ENCODE measurements at regions not wholly inside any gene's neighbourhood (a gene's known extent, or its start where the extent isn't known, plus 50 kb on each side); places are given as distances from the start of the nearest gene placed in this dataset.

DNA sequence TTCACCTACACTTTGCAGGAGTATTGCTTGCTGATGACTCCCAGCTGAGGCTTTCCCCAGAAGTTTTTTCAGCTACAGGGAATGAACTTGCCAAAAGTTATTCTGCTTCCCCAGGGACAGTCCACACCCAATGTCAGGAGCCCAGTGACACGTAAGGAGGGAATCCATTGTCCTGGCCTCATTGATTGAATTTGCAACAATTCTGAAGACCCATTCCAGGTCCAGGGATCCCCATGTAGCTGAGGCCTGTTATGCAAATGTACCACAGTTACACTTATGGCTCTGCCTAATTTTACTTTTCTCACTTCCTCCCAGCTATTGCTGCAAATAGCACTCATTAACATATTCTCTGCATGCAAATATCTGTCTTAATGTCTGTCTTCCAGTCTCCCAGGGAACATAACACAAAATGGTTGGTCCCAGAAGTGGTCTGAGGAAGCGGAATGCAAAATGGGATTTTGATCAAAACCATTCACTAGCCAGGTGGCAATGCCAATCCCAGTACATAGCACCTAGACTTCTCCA is 113.7 kb upstream of the ACTRT1 start:
- no peaks in the 10 kb centered on the region for H3K79me2 ChIP-seq (ENCODE audit: insufficient read depth, low read length)
- no peaks in the 10 kb centered on the region for H3F3A ChIP-seq (ENCODE audit: insufficient read depth, low read length)
- H3K9ac ChIP-seq (ENCODE audit: low read length) = no peak overlapping the region
- H3K4me1 ChIP-seq (ENCODE audit: insufficient read depth, low read length, severe bottlenecking) = no peaks in the 10 kb centered on the region
- H3K9me2 ChIP-seq (ENCODE audit: low read depth, low read length) = no peaks in the 10 kb centered on the region
- H3K27ac ChIP-seq (ENCODE audit: low read depth, low read length, poor library complexity, severe bottlenecking) = no peak overlapping the region
- no peak overlapping the region for H3K4me3 ChIP-seq (ENCODE audit: low read depth, low read length, poor library complexity, severe bottlenecking)
- H2AFZ ChIP-seq (ENCODE audit: low read length) = no peak overlapping the region
- no peak overlapping the region for H3K4me2 ChIP-seq (ENCODE audit: low read length)
- H3K36me3 ChIP-seq (ENCODE audit: insufficient read depth, low read length) = no peaks in the 10 kb centered on the region
- no peak for TF ChIP-seq EZH2 (IDR thresholded peaks at IDR 0.05; ENCODE audit: borderline replicate concordance, low read length)
- TF ChIP-seq, protein P1, sequence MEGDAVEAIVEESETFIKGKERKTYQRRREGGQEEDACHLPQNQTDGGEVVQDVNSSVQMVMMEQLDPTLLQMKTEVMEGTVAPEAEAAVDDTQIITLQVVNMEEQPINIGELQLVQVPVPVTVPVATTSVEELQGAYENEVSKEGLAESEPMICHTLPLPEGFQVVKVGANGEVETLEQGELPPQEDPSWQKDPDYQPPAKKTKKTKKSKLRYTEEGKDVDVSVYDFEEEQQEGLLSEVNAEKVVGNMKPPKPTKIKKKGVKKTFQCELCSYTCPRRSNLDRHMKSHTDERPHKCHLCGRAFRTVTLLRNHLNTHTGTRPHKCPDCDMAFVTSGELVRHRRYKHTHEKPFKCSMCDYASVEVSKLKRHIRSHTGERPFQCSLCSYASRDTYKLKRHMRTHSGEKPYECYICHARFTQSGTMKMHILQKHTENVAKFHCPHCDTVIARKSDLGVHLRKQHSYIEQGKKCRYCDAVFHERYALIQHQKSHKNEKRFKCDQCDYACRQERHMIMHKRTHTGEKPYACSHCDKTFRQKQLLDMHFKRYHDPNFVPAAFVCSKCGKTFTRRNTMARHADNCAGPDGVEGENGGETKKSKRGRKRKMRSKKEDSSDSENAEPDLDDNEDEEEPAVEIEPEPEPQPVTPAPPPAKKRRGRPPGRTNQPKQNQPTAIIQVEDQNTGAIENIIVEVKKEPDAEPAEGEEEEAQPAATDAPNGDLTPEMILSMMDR (IDR thresholded peaks at IDR 0.05; ENCODE audit: low read length) = no peak
- H3K27me3 ChIP-seq (ENCODE audit: insufficient read depth, low read length) = no peaks in the 10 kb centered on the region
- H4K20me1 ChIP-seq (ENCODE audit: insufficient read depth, low read length) = no peaks in the 10 kb centered on the region
- no peaks in the 10 kb centered on the region for H3K9me3 ChIP-seq (ENCODE audit: low read length)

- no peak overlapping the region for H3K9ac ChIP-seq (ENCODE audit: low read length)
Observed at GRCh38 chrX:128156204-128156603, 104.0 kb upstream of the ACTRT1 start.

DNA sequence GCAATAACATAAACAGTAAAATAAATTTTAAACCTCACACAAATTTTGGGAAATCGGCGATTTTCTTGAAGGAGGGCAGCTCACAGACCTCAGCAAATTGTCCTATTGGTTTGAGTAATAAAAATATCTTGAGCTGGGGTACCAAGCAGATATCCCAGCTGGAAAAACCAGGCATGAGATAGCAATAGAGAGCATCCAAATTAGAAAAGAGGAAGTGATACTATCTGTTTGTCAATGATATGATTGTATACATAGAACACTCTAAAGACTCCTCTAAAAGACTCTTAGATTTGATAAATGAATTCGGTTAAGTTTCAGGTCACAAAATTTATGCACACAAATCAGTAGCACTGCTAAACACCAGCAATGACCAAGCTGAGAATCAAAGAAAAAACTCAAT is 90.5 kb upstream of the ACTRT1 start:
- no peak overlapping the region for H3K27ac ChIP-seq (ENCODE audit: low read depth, low read length, poor library complexity, severe bottlenecking)
- H3F3A ChIP-seq (ENCODE audit: insufficient read depth, low read length) = no peaks in the 10 kb centered on the region
- no peaks in the 10 kb centered on the region for H3K36me3 ChIP-seq (ENCODE audit: insufficient read depth, low read length)
- no peak overlapping the region for H2AFZ ChIP-seq (ENCODE audit: low read length)
- H3K4me2 ChIP-seq (ENCODE audit: low read length) = no peak overlapping the region
- H4K20me1 ChIP-seq (ENCODE audit: insufficient read depth, low read length) = no peaks in the 10 kb centered on the region
- no peak overlapping the region for H3K9ac ChIP-seq (ENCODE audit: low read length)
- TF ChIP-seq, protein P1 (IDR thresholded peaks at IDR 0.05; ENCODE audit: low read length) = no peak
- TF ChIP-seq EZH2 (IDR thresholded peaks at IDR 0.05; ENCODE audit: borderline replicate concordance, low read length) = no peak
- H3K9me2 ChIP-seq (ENCODE audit: low read depth, low read length) = no peaks in the 10 kb centered on the region
- no peaks in the 10 kb centered on the region for H3K27me3 ChIP-seq (ENCODE audit: insufficient read depth, low read length)
- no peaks in the 10 kb centered on the region for H3K79me2 ChIP-seq (ENCODE audit: insufficient read depth, low read length)
- no peaks in the 10 kb centered on the region for H3K4me1 ChIP-seq (ENCODE audit: insufficient read depth, low read length, severe bottlenecking)
- H3K9me3 ChIP-seq (ENCODE audit: low read length) = no peaks in the 10 kb centered on the region
- no peak overlapping the region for H3K4me3 ChIP-seq (ENCODE audit: low read depth, low read length, poor library complexity, severe bottlenecking)

More at GRCh38 chrX:128156204-128156603, 104.0 kb upstream of the ACTRT1 start:
- no peak overlapping the region for H3K4me3 ChIP-seq (ENCODE audit: low read depth, low read length, poor library complexity, severe bottlenecking)
- H3K4me1 ChIP-seq (ENCODE audit: insufficient read depth, low read length, severe bottlenecking) = no peaks in the 10 kb centered on the region
- H2AFZ ChIP-seq (ENCODE audit: low read length) = no peak overlapping the region
- H3K27me3 ChIP-seq (ENCODE audit: insufficient read depth, low read length) = no peaks in the 10 kb centered on the region
- H4K20me1 ChIP-seq (ENCODE audit: insufficient read depth, low read length) = no peaks in the 10 kb centered on the region
- no peak overlapping the region for H3K4me2 ChIP-seq (ENCODE audit: low read length)
- H3K79me2 ChIP-seq (ENCODE audit: insufficient read depth, low read length) = no peaks in the 10 kb centered on the region
- no peaks in the 10 kb centered on the region for H3K9me3 ChIP-seq (ENCODE audit: low read length)
- no peaks in the 10 kb centered on the region for H3K9me2 ChIP-seq (ENCODE audit: low read depth, low read length)
- no peaks in the 10 kb centered on the region for H3F3A ChIP-seq (ENCODE audit: insufficient read depth, low read length)
- no peaks in the 10 kb centered on the region for H3K36me3 ChIP-seq (ENCODE audit: insufficient read depth, low read length)
- no peak for TF ChIP-seq EZH2 (IDR thresholded peaks at IDR 0.05; ENCODE audit: borderline replicate concordance, low read length)
- no peak overlapping the region for H3K27ac ChIP-seq (ENCODE audit: low read depth, low read length, poor library complexity, severe bottlenecking)

GRCh38 chrX:128106630-128107029 is 54.4 kb upstream of the ACTRT1 start:
- no peaks in the 10 kb centered on the region for H3K9me2 ChIP-seq (ENCODE audit: low read depth, low read length)
- H3K36me3 ChIP-seq (ENCODE audit: insufficient read depth, low read length) = no peaks in the 10 kb centered on the region
- H3K9ac ChIP-seq (ENCODE audit: low read length) = no peak overlapping the region
- H3K4me1 ChIP-seq (ENCODE audit: insufficient read depth, low read length, severe bottlenecking) = no peaks in the 10 kb centered on the region
- H3F3A ChIP-seq (ENCODE audit: insufficient read depth, low read length) = no peaks in the 10 kb centered on the region
- H2AFZ ChIP-seq (ENCODE audit: low read length) = no peak overlapping the region
- no peaks in the 10 kb centered on the region for H3K9me3 ChIP-seq (ENCODE audit: low read length)
- H3K27me3 ChIP-seq (ENCODE audit: insufficient read depth, low read length) = no peaks in the 10 kb centered on the region
- H4K20me1 ChIP-seq (ENCODE audit: insufficient read depth, low read length) = no peaks in the 10 kb centered on the region
- no peak overlapping the region for H3K4me3 ChIP-seq (ENCODE audit: low read depth, low read length, poor library complexity, severe bottlenecking)
- TF ChIP-seq EZH2 (IDR thresholded peaks at IDR 0.05; ENCODE audit: borderline replicate concordance, low read length) = no peak
- TF ChIP-seq, protein P1 (IDR thresholded peaks at IDR 0.05; ENCODE audit: low read length) = peak; percentile 44
- no peaks in the 10 kb centered on the region for H3K79me2 ChIP-seq (ENCODE audit: insufficient read depth, low read length)
- H3K27ac ChIP-seq (ENCODE audit: low read depth, low read length, poor library complexity, severe bottlenecking) = no peak overlapping the region
- no peak overlapping the region for H3K4me2 ChIP-seq (ENCODE audit: low read length)

Measured in OCI-LY1 (cell line).